Epithelial cell of proximal tubule (primary cell): ENCODE measurements at regions not wholly inside any gene's neighbourhood (a gene's known extent, or its start where the extent isn't known, plus 50 kb on each side); places are given as distances from the start of the nearest gene placed in this dataset.

ENCODE experiments used
- DNase-seq: peaks from one replicate; pipeline ENCODE4 v3.0.0-alpha.2; 2011; ENCODE audit warnings: low read depth
- H3K4me3 ChIP-seq: 2 replicates; pipeline ENCODE4 v1.5.1; 2011; ENCODE audit warnings: low read depth, mild to moderate bottlenecking, low read length
- CTCF ChIP-seq: conservative IDR thresholded peaks from 2 replicates; pipeline ENCODE4 v1.5.1; 2012; ENCODE audit warnings: low read depth, mild to moderate bottlenecking, low read length

DNA sequence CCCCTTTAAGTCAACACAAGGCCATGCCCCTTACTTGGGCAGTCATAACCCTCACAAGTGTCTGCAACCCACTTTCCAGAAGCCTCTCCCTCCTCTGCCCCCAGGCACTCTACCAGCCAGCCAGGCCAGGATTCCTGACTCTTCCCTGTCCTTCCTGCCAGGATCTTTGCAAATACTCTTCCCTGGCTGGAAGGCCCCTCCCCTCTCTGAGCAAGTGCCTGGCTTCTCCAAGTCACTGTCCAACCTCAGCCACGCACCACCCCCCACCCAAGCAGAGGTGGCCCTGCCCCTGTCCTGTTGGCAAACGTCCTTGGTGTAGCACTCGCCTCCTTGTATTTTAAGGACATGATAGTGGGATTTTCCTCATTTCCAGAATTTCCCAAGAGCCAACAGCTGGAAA lies 54.7 kb upstream of the USP3 start:
- TF ChIP-seq CTCF: no peak
- no peak for DNase-seq
- no peak overlapping the region for H3K4me3 ChIP-seq

- TF ChIP-seq CTCF: no peak
- DNase-seq: no peak
- no peak overlapping the region for H3K4me3 ChIP-seq
These were observed 53.5 kb upstream of the USP3 start for GRCh38 chr15:63450884-63451225.

DNA sequence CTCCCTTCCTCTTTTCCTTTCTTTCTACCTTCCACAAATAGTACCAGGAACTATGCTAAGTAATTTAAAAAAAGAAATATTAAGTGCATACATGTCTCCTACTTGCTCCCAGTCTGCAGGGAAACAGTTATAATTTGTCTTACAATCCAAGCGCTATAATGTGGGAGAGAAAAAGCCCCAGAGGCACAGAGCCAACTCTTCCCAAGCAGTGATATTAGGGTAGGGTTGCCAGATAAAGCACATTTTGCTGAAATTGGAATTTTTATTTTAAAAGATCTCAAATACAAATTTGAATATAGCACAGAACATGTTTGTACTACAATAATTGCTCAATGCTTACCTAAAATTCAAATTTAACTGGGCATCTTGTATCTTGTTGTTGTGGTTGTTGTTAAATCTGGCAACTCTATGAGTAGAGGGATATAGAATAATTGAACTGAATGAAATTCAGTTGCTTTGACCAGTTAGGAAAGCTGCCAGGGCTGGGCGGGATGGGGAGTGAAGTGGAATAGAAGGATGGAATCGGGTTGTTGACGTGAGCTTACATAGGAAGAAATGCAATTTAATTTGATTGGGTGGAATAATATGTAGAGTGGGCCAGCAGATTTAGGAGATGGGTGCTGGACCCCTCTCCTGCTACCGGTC lies 52.6 kb upstream of the USP3 start:
- H3K4me3 ChIP-seq: no peak overlapping the region
- TF ChIP-seq CTCF: no peak
- DNase-seq: no peak

DNA sequence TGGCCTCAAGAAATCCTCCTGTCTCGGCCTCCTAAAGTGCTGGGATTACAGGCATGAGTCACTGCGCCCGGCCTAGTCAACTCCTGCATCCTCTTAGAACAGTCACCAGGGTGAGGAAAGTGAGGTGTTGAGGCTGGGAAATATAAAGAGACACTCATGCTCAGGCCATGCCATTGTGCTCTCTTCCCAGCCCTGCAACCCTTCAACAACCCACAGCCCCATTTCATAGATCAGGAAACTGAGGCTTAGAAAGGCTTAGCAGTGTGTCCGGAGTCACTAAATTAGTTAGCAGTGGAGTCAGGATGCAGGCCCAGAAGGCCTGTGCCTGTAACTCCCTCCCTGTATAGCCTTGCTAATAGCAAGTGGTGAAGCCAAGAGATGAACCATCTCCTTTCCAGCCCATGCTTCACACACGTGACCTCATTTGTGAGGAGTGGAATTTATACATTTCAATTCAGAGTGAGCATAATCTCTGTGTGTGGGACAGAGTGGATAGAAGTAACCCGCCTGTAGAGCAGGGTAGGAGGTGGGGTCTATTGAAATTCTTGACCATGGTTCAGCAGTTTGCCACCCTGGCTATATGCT lies 51.7 kb upstream of the USP3 start:
- no peak overlapping the region for H3K4me3 ChIP-seq
- DNase-seq: no peak
- TF ChIP-seq CTCF: no peak

GRCh38 chr15:63453186-63453905 lies 51.0 kb upstream of the USP3 start:
- no peak for TF ChIP-seq CTCF
- DNase-seq: no peak

DNA sequence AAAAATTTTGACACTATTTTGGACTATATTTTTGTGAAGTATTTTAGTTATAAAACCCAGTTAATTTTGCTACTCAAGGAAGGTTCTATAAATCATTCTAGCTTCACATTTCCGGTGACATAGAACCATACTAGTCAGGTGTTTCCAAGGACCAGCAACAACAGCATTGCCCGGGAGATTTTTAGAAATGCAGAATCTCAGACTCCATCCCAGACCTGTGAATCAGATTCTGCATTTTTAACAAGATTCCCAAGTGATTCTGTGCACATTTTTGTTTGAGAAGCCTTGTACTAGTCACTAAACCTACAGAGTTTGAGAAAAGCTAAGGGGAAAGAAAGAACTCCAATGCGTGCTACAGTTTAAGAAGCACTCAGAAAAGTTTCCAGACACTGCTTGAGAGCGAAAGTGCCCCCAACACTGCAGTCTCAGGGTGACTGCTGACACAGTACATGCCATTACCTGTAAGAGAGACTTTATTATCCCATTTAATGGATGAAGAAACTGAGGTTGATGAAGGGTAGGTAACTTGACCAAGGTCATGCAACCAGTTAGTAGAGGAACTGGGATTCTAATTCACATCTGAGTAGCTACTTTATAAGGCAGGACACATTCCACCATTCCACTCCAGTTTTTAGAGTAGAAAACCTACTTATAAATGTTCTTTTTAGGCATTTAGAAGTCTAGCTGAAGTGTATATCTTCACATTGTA lies 49.7 kb upstream of the USP3 start:
- TF ChIP-seq CTCF: no peak
- H3K4me3 ChIP-seq: no peak overlapping the region
- DNase-seq: no peak

More at GRCh38 chr15:63453186-63453905, 51.0 kb upstream of the USP3 start:
- no peak overlapping the region for H3K4me3 ChIP-seq
